Mammary epithelial cell (primary cell): ENCODE measurements at regions not wholly inside any gene's neighbourhood (a gene's known extent, or its start where the extent isn't known, plus 50 kb on each side); places are given as distances from the start of the nearest gene placed in this dataset.

ENCODE experiments used
- EZH2 ChIP-seq: IDR thresholded peaks from 2 replicates; pipeline ENCODE4 v1.6.1; 2012; ENCODE audit warnings: low read length, inconsistent platforms, borderline replicate concordance
- TF ChIP-seq, protein P1 (sequence below), 2 donors: IDR thresholded peaks in 1 of 2; conservative IDR thresholded peaks in 1 of 2; 2 replicates each; pipeline ENCODE4 v1.5.1; 2011 to 2012; ENCODE audit warnings: inconsistent platforms in 2 of 2, low read length in 2 of 2, mild to moderate bottlenecking in 2 of 2, control low read depth in 1 of 2, low read depth in 1 of 2; ENCODE audit not compliant: insufficient read depth in 1 of 2; ENCODE audit errors: extremely low read depth in 1 of 2

DNA sequence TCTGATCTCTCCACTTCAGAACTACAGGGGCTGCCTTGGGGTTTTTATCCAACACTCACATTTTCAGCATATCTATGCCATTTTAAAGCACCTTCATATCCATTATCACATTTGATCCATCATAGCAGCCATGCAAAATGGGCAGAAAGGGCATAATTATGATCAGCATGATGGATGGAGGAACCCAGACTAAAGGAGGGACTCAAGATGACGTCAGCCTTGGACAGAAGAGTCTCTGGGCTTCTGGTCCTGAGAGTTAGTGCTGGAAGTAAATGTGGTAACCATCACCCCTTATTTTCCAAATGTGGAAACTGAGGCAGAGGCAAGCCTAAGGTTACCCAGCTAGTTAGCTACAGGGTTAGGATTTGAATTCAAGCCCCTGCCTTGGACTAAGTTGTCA, 273.1 kb downstream of the DRD1 start:
- TF ChIP-seq, protein P1, sequence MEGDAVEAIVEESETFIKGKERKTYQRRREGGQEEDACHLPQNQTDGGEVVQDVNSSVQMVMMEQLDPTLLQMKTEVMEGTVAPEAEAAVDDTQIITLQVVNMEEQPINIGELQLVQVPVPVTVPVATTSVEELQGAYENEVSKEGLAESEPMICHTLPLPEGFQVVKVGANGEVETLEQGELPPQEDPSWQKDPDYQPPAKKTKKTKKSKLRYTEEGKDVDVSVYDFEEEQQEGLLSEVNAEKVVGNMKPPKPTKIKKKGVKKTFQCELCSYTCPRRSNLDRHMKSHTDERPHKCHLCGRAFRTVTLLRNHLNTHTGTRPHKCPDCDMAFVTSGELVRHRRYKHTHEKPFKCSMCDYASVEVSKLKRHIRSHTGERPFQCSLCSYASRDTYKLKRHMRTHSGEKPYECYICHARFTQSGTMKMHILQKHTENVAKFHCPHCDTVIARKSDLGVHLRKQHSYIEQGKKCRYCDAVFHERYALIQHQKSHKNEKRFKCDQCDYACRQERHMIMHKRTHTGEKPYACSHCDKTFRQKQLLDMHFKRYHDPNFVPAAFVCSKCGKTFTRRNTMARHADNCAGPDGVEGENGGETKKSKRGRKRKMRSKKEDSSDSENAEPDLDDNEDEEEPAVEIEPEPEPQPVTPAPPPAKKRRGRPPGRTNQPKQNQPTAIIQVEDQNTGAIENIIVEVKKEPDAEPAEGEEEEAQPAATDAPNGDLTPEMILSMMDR (conservative IDR thresholded peaks at IDR 0.05 in 1 of 2, IDR thresholded peaks at IDR 0.05 in 1 of 2; ENCODE audit: extremely low read depth in 1 of 2, insufficient read depth in 1 of 2, low read depth in 1 of 2, low read length in 2 of 2) = no peak
- TF ChIP-seq EZH2 = no peak
